ENCODE measurements at regions not wholly inside any gene's neighbourhood (a gene's known extent, or its start where the extent isn't known, plus 50 kb on each side); places are given as distances from the start of the nearest gene placed in this dataset.
A peak's percentile ranks its signal among the peaks of the same experiment; 100 is the strongest.

DNA sequence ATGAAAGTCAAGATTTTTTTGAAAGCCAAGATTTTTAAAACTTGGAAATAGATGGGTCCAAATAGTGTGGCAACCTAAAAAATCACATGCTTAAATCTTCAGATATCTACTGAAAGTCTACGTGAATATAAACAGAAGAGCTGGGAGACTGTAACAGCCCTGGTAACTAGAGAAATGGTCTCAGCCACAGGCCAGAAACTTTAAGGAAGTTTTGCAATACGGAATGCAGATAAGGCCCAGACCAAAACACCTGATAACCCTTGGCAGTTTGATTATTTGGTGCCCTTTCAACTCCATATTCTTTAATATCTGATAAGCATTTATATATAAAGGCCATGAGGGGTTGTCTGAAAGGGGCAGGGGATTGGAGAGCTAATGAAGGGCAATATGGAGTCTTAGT, 537.3 kb upstream of the TGFBR2 start:
- DNase-seq (ENCODE audit: low spot score) = no peak

DNA sequence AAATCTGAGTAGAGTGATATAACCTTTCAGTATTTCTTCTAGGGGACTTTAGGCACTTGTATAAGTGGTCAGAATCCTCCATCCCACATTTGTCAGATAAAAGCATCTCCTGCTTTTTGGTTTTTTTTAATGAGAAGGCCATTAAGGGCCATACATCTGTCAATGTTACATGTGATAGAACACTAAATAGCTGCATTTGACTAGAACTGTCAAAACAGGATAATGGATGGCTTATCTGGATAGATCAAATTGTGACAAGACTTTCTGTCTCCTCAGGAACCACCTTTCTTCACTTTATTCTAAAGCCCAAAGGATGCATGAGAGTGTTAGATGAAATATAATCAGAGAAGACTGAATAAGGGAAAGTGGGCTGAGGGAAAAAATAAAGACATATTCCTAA, 533.4 kb upstream of the TGFBR2 start:
- no peak for DNase-seq (ENCODE audit: low spot score)

GRCh38 chr3:30073622-30074021, 532.8 kb upstream of the TGFBR2 start:
- no peak for DNase-seq (ENCODE audit: low spot score)

DNA sequence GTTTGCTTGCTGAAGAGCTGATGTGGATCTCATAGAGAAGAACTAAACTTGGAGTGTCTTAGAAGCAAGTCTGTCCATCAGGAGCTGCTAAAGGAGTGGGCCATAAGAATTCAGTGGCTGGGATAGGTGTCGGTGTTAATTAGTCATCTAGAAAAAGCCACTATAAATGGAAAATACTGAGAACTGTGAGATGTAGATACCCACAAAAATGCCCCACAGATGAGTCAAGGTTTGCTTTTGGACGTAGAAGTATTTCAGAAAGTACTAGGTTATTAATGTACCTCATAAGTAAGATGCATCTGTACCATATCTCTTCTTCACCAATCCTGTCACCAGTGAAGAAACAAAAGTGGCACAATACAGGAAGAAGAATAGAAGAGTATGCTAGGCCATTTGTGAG, 530.9 kb upstream of the TGFBR2 start:
- DNase-seq (ENCODE audit: low spot score) = no peak

DNA sequence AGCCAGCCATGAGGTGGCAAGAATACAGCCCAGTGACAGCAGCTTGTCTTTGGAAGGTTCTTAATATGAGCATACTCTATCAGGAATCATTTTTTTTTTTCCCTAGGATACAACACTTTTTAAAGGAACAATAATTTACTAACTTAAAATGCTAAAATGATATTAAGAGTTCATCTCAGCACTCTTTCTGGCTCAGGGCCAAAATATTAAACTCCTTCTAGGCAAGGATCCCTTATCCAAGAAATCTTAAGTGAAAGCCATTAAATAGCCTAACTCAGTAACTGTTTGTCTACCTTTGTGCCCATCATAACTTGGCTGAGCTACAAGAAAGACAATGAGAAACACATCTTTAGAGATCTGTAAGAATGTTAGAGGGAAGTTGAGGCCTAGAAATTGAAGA, 529.5 kb upstream of the TGFBR2 start:
- DNase-seq (ENCODE audit: low spot score) = no peak

GRCh38 chr3:30077746-30078145, 528.7 kb upstream of the TGFBR2 start:
- no peak for DNase-seq (ENCODE audit: low spot score)

DNA sequence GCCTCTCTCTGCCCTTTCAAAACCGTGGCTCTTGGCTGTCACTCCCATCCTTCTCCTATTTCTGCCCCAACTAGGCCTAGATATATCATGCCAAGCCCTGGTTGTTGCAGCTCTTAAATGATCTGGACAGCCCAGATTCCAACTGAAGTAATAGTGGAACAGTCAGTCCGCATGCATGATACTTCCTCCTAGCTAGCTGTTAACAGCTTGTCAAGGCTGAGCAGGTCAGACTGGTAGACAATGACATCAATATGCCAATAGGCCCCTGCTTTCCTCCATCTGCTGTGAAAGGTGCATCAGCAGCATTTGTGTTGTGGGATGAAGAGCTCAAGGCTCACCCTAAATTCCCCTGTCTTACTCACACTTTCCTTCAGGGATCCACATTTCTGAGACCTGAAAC, 527.7 kb upstream of the TGFBR2 start:
- DNase-seq (ENCODE audit: low spot score) = no peak

- DNase-seq (ENCODE audit: low spot score) = no peak
Measured at GRCh38 chr3:30081904-30082303, 524.5 kb upstream of the TGFBR2 start.

GRCh38 chr3:30082652-30083051, 523.7 kb upstream of the TGFBR2 start:
- DNase-seq (ENCODE audit: low spot score) = no peak

DNA sequence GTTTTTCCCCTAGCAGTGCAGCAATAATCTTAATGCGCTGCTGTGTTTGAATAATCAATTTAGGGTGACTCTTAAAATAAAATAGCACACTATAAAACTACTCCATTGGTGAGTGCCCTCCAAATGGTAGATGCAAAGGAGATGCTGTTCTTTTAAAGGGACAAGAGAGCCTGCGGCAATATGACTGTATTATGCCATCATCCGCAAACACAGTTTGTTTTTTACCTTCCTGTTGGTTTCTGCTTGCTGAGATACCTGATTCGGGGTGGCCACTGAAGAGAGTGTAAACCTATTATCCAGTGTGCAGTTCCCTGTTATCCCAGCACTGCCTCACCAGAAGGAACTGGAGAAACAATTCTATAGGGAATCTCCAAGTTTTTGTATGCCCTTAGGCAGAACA, 523.1 kb upstream of the TGFBR2 start:
- DNase-seq (ENCODE audit: low spot score) = no peak

- DNase-seq (ENCODE audit: low spot score) = no peak
Measured at GRCh38 chr3:30084316-30084715, 522.1 kb upstream of the TGFBR2 start.

DNA sequence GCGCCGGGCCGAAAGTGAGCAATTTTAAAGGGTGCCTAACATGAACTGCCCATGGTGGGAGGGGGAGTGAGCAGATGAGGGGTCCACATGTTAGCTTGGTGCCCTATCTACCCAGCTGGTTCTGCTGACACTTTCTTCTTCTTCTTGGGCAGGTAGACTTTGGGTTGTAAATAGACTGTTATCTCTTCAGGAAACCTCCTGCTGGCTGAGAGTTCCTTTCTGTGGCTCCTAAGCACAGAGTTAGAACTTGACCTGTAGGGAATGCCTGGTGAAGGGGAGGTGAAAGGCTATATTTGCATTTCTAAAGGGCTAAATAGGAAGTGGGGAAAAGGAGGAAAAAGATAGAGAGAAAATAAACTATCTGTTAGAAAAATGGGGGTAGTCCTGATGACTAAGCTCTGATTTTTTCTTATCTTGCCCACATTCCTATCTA, 521.4 kb upstream of the TGFBR2 start:
- no peak for DNase-seq (ENCODE audit: low spot score)

- DNase-seq (ENCODE audit: low spot score) = no peak
Measured at GRCh38 chr3:30085486-30085885, 520.9 kb upstream of the TGFBR2 start.

GRCh38 chr3:30091686-30092085, 514.7 kb upstream of the TGFBR2 start:
- DNase-seq (ENCODE audit: low spot score) = no peak

DNA sequence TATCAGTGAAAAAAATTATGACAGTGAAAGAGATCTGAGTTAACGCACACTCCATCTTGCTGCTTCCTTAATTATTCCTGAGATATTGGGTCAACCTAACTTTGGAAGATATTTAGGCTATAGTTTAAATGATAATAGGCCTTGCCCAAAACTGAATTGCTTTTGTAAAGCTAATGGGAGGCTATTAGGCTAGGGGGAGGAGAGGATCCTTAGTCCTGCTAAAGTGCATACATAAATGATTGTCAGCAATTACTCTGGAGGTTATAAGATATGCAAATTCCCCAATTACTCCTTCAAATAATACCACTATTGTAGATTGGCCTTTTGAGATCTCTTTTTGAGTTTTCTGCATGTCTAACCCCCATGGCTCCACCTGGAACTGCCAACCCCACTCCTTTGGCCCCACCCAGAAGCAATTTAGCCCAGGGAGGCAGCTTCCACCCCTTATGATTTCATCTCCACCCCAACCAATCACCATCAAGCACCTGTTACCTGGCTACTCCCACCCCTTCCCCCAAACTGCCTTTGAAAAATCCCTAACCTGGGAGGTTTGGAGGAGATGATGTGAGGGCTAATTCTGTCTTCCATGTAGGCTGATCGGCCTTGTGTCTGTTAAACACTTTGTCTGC, 509.3 kb upstream of the TGFBR2 start:
- no peak for DNase-seq (ENCODE audit: low spot score)

- DNase-seq (ENCODE audit: low spot score) = no peak
Measured at GRCh38 chr3:30098243-30098642, 508.2 kb upstream of the TGFBR2 start.

GRCh38 chr3:30098653-30099455, 507.5 kb upstream of the TGFBR2 start:
- peak; percentile 50 for DNase-seq (ENCODE audit: low spot score)

DNA sequence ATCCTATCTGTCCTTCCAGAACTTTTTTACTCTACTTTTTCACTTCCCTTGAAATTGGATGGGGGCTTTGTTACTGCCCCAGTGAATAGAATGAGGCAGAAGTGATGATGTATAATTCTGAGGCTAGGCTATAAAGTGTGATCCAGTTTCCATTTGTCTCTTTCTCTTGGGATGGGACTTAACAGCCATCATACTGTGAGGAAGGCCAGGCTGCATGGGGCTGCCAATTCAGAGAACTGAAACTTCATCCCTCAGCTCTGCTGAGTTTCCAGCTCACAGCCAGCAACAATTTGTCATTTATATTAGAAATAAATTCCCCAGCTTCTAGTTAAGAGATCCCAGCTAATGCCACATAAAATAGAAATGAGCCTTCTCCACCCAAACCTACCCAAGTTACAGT, 504.0 kb upstream of the TGFBR2 start:
- no peak for DNase-seq (ENCODE audit: low spot score)

GRCh38 chr3:30103186-30103585, 503.2 kb upstream of the TGFBR2 start:
- no peak for DNase-seq (ENCODE audit: low spot score)

- DNase-seq (ENCODE audit: low spot score) = no peak
Measured at GRCh38 chr3:30107531-30107930, 498.9 kb upstream of the TGFBR2 start.

DNA sequence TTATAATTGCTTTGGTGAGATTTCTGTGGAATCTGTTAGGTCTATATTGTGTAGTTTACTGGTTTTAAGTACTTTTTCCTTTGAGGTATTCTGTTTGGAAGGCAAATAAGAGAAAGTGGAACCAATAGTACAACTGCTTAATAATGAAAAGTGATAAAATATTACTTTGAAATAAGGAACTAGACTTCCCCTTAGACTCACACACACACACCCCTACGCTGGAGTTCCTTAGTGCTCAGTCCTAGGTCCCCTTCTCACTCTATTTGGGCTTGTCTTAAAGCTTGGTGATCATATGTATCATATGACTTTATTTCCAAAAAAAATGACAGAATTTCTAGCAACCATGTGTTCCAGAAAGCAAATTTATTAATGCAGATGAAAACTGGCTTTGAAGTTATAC, 494.0 kb upstream of the TGFBR2 start:
- no peak for DNase-seq (ENCODE audit: low spot score)

DNA sequence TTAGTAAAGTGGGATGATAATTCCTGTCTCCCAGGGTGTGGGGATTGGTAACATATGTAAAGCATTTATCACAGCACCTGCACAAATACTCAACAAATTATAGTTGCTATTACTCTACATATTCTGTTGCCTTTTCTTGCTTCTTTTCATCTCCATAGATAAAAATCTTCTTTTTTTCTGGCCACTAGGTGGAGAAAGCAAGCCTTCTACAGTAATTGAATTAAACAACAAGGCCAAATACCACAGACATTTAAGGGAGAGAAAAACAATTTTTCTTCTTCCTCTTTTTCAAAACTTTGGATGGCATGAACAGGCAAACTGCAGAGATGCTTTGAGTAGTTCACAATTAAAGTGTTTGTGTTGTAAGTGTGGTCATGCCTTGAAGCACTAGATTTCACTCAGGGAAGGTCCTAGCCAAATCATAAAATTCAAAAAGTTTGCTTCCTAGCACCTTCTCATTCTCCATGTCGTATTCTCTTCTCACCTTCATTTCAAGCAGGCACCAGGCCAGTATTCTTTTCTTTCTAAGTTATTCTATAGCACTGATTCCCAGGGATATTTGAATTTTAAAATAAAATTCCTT, 493.4 kb upstream of the TGFBR2 start:
- DNase-seq (ENCODE audit: low spot score) = peak; percentile 27

GRCh38 chr3:30113906-30114305, 492.5 kb upstream of the TGFBR2 start:
- DNase-seq (ENCODE audit: low spot score) = no peak

- no peak for DNase-seq (ENCODE audit: low spot score)
Measured at GRCh38 chr3:30114918-30115317, 491.5 kb upstream of the TGFBR2 start.

Data from AG20443 (cell line).